CD4-positive, alpha-beta T cell (primary cell): ENCODE measurements at regions not wholly inside any gene's neighbourhood (a gene's known extent, or its start where the extent isn't known, plus 50 kb on each side); places are given as distances from the start of the nearest gene placed in this dataset.

ENCODE experiments used
- ATAC-seq: fragments of 200-7000 bp; cut with Tn5 transposase; one replicate; pipeline ENCODE4 v1.10.0; 2022; ENCODE audit warnings: mild to moderate bottlenecking; ENCODE audit not compliant: poor library complexity
- CTCF ChIA-PET: fragments of 350-600 bp; sonication (Branson Sonifier 250); formaldehyde crosslinking; loops from one replicate; lab custom pipeline; 2021; ENCODE audit warnings: antibody characterized with exemption, inconsistent platforms; lab: Charles Lee
- POLR2A ChIA-PET: fragments of 350-600 bp; sonication (Branson Sonifier 250); formaldehyde crosslinking; loops from one replicate; lab custom pipeline; 2021; ENCODE audit warnings: antibody characterized with exemption, inconsistent platforms; lab: Charles Lee
- DNase-seq, 14 experiments: peaks; one replicate each; pipeline ENCODE4 v3.0.0-alpha.2; 2013 to 2020; ENCODE audit warnings: mixed read lengths in 2 of 14
- H3K27ac ChIP-seq, 2 donors: one replicate each; pipeline versions ENCODE4 v1.5.1 to v1.7.0; 2013; ENCODE audit warnings: low read length in 2 of 2, low read depth in 1 of 2, mild to moderate bottlenecking in 1 of 2
- H3K27me3 ChIP-seq, 2 experiments: 1 replicate in 1 of 2; 2 replicates in 1 of 2; pipeline versions ENCODE4 v1.6.1 to v1.7.0; 2013; ENCODE audit warnings: low read length in 2 of 2, control low read depth in 1 of 2, mild to moderate bottlenecking in 1 of 2, moderate library complexity in 1 of 2; ENCODE audit not compliant: insufficient read depth in 2 of 2, control insufficient read depth in 1 of 2
- H3K36me3 ChIP-seq: one replicate; pipeline ENCODE4 v1.6.1; 2013; ENCODE audit warnings: low read length, control low read depth; ENCODE audit not compliant: insufficient read depth
- H3K4me1 ChIP-seq: one replicate; pipeline ENCODE4 v1.6.1; 2013; ENCODE audit warnings: low read length, control low read depth; ENCODE audit not compliant: insufficient read depth
- H3K4me3 ChIP-seq: one replicate; pipeline ENCODE4 v1.5.1; 2013; ENCODE audit warnings: mild to moderate bottlenecking, low read length, moderate library complexity
- H3K9me3 ChIP-seq, 2 experiments: 1 replicate in 1 of 2; 2 replicates in 1 of 2; pipeline versions ENCODE4 v1.6.1 to v1.7.0; 2013; ENCODE audit warnings: low read length in 2 of 2, mild to moderate bottlenecking in 2 of 2, control low read depth in 1 of 2, moderate library complexity in 1 of 2; ENCODE audit not compliant: control insufficient read depth in 1 of 2, insufficient read depth in 1 of 2
- H3K27ac Mint-ChIP-seq: one replicate; pipeline ENCODE4 v1.8.0; 2020; ENCODE audit warnings: mixed read lengths
- H3K27me3 Mint-ChIP-seq: one replicate; pipeline ENCODE4 v1.8.0; 2021; ENCODE audit warnings: mixed read lengths
- H3K36me3 Mint-ChIP-seq: one replicate; pipeline ENCODE4 v1.8.0; 2021; ENCODE audit warnings: low read depth, mixed read lengths
- H3K4me1 Mint-ChIP-seq: one replicate; pipeline ENCODE4 v1.8.0; 2021; ENCODE audit warnings: low read depth, mixed read lengths
- H3K4me3 Mint-ChIP-seq: one replicate; pipeline ENCODE4 v1.8.0; 2020; ENCODE audit warnings: mild to moderate bottlenecking, mixed read lengths
- H3K9me3 Mint-ChIP-seq: one replicate; pipeline ENCODE4 v1.8.0; 2020; ENCODE audit warnings: mixed read lengths
- CTCF ChIP-seq: fragments of 200-600 bp; IDR thresholded peaks from one replicate; pipeline ENCODE4 v1.8.0; 2022; ENCODE audit warnings: antibody characterized with exemption, mild to moderate bottlenecking
- intact Hi-C, 2 experiments: fragments of 100-400 bp; cut with DNase I in 1 of 2; cut with micrococcal nuclease in 1 of 2; formaldehyde crosslinking; loops; one replicate each; pipeline versions ENCODE4 v1.15.1 to v1.9.0; 2023 to 2025; cut with DNase I, micrococcal nuclease

GRCh38 chr1:63135801-63136200, 186.6 kb upstream of the FOXD3 start:
- no peaks in the 10 kb centered on the region for H3K4me1 Mint-ChIP-seq
- no peak overlapping the region for H3K4me3 ChIP-seq
- no peaks in the 10 kb centered on the region for H3K9me3 Mint-ChIP-seq
- DNase-seq (no peak), ATAC-seq (no peak)
- no peak for TF ChIP-seq CTCF
- no peak overlapping the region for H3K4me3 Mint-ChIP-seq
- H3K36me3 ChIP-seq, result no peaks in the 10 kb centered on the region
- intact Hi-C loops, result no loop called here
- peaks cover 13% of the 10 kb centered on the region for H3K27me3 Mint-ChIP-seq
- POLR2A ChIA-PET, result no interaction called here
- no peaks in the 10 kb centered on the region for H3K27me3 ChIP-seq
- no peak overlapping the region for H3K27ac Mint-ChIP-seq
- H3K4me1 ChIP-seq, result no peaks in the 10 kb centered on the region
- H3K36me3 Mint-ChIP-seq, result no peaks in the 10 kb centered on the region
- CTCF ChIA-PET, result no interaction called here
- H3K9me3 ChIP-seq, result no peaks in the 10 kb centered on the region
- H3K27ac ChIP-seq, result no peak overlapping the region

DNA sequence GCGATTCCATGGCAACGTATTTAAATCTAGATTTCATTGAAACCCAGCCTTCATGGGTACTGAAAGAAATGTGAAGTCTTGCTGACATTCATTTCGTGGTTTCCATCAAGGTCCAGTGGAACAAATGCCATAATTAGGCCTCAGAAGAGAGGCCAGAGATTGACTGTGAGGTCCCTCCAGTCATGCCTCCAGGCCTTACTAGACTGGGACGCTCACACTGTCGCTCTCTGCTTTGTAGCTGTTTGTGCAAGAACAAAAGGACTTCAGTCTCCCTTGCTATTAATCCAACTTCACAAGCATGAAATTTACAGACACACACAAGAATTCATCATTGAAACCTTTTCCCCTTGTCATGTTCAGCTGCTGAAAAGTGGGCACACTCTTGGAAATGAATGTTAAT, 180.4 kb upstream of the FOXD3 start:
- H3K27me3 Mint-ChIP-seq, result peaks cover 13% of the 10 kb centered on the region
- no peak for TF ChIP-seq CTCF
- CTCF ChIA-PET, result no interaction called here
- H3K36me3 Mint-ChIP-seq, result no peaks in the 10 kb centered on the region
- no peak for DNase-seq
- no peaks in the 10 kb centered on the region for H3K4me1 ChIP-seq
- no peaks in the 10 kb centered on the region for H3K9me3 ChIP-seq
- intact Hi-C loops, result no loop called here
- H3K36me3 ChIP-seq, result no peaks in the 10 kb centered on the region
- H3K4me3 Mint-ChIP-seq, result no peak overlapping the region
- H3K27ac Mint-ChIP-seq, result no peak overlapping the region
- POLR2A ChIA-PET, result no interaction called here
- no peaks in the 10 kb centered on the region for H3K4me1 Mint-ChIP-seq
- H3K27me3 ChIP-seq, result no peaks in the 10 kb centered on the region
- no peak overlapping the region for H3K27ac ChIP-seq
- no peak for ATAC-seq
- no peak overlapping the region for H3K4me3 ChIP-seq
- H3K9me3 Mint-ChIP-seq, result no peaks in the 10 kb centered on the region

DNA sequence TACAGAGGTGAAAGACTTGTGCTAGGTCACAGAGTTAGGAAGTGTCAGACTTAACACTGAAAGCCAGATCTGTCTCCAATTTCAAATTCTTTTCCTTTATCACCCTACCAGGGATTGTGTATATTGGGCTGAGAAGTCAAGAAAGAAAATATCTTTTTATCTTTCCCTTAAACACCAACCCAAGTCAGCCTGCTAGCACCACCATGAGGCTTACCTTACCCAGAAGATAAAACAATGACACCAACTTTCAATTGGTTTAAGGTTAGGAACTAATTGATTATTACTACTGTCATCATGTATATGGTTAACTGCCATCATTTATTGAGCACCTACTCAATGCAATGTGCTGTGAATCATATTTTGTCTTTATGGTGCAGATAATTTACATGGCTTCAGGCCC, 178.9 kb upstream of the FOXD3 start:
- Histone ChIP-seq H3K27ac (no peak overlapping the region), H3K9me3 (no peaks in the 10 kb centered on the region), H3K4me3 (no peak overlapping the region), H3K27me3 (peaks cover 0 to 2% of the 10 kb centered on the region in 2 experiments), H3K4me1 (no peaks in the 10 kb centered on the region), H3K36me3 (no peaks in the 10 kb centered on the region)
- Mint-ChIP-seq H3K27me3 (peaks cover 8% of the 10 kb centered on the region), H3K36me3 (no peaks in the 10 kb centered on the region), H3K4me3 (no peak overlapping the region), H3K27ac (no peak overlapping the region), H3K9me3 (no peaks in the 10 kb centered on the region), H3K4me1 (no peaks in the 10 kb centered on the region)
- ChIA-PET CTCF (no interaction called here), POLR2A (no interaction called here)
- no peak for DNase-seq
- intact Hi-C loops, result no loop called here
- no peak for TF ChIP-seq CTCF
- no peak for ATAC-seq
